Progenitor cell of endocrine pancreas (in vitro differentiated cells): ENCODE measurements at regions not wholly inside any gene's neighbourhood (a gene's known extent, or its start where the extent isn't known, plus 50 kb on each side); places are given as distances from the start of the nearest gene placed in this dataset.

ENCODE experiments used
- DNase-seq: peaks from one replicate; pipeline ENCODE4 v3.0.0; 2021; ENCODE audit warnings: low spot score; ENCODE audit not compliant: unreplicated experiment
- H3K27ac Mint-ChIP-seq: 2 replicates; pipeline ENCODE4 v1.8.0; 2021; ENCODE audit warnings: mild to moderate bottlenecking, moderate library complexity, mixed read lengths
- H3K27me3 Mint-ChIP-seq: 2 replicates; pipeline ENCODE4 v1.8.0; 2021; ENCODE audit warnings: mixed read lengths
- H3K36me3 Mint-ChIP-seq: 2 replicates; pipeline ENCODE4 v1.8.0; 2022; ENCODE audit warnings: mixed read lengths; ENCODE audit not compliant: insufficient read depth
- H3K4me1 Mint-ChIP-seq: 2 replicates; pipeline ENCODE4 v1.8.0; 2021; ENCODE audit warnings: low read depth, mixed read lengths
- H3K4me3 Mint-ChIP-seq: 2 replicates; pipeline ENCODE4 v1.8.0; 2021; ENCODE audit warnings: low read depth, mild to moderate bottlenecking, moderate library complexity, mixed read lengths
- H3K9me3 Mint-ChIP-seq: 2 replicates; pipeline ENCODE4 v1.8.0; 2021; ENCODE audit warnings: low read depth, mixed read lengths
- TF ChIP-seq, protein P1 (sequence below): fragments of 200-600 bp; sonication (generic); IDR thresholded peaks from one replicate; pipeline ENCODE4 v1.5.0; 2021; ENCODE audit warnings: antibody characterized with exemption, mild to moderate bottlenecking; ENCODE audit not compliant: unreplicated experiment

DNA sequence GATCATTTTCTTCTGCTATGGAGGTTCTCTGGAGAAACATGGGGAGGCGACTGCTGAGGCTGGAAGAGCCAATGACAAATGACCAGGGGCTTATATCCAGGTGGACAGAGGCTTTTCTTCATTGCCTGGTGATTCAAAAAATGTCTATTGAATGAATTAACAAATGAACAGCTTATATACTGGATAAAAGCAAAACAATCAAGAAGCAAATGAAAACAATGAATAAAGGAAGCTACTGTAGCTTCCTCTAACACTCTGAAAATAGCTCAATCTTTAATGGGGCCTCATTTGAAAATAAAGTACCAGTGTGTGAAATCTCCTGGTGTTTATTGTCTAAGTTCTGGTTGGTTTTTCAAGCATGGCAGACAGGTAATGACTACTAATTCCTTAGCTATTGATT, 167.5 kb upstream of the TMTC4 start:
- H3K36me3 Mint-ChIP-seq: no peaks in the 10 kb centered on the region
- TF ChIP-seq, protein P1, sequence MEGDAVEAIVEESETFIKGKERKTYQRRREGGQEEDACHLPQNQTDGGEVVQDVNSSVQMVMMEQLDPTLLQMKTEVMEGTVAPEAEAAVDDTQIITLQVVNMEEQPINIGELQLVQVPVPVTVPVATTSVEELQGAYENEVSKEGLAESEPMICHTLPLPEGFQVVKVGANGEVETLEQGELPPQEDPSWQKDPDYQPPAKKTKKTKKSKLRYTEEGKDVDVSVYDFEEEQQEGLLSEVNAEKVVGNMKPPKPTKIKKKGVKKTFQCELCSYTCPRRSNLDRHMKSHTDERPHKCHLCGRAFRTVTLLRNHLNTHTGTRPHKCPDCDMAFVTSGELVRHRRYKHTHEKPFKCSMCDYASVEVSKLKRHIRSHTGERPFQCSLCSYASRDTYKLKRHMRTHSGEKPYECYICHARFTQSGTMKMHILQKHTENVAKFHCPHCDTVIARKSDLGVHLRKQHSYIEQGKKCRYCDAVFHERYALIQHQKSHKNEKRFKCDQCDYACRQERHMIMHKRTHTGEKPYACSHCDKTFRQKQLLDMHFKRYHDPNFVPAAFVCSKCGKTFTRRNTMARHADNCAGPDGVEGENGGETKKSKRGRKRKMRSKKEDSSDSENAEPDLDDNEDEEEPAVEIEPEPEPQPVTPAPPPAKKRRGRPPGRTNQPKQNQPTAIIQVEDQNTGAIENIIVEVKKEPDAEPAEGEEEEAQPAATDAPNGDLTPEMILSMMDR: no peak
- H3K4me1 Mint-ChIP-seq: peaks cover 2% of the 10 kb centered on the region
- no peaks in the 10 kb centered on the region for H3K27me3 Mint-ChIP-seq
- H3K4me3 Mint-ChIP-seq: no peak overlapping the region
- no peaks in the 10 kb centered on the region for H3K9me3 Mint-ChIP-seq
- no peak for DNase-seq
- no peak overlapping the region for H3K27ac Mint-ChIP-seq

DNA sequence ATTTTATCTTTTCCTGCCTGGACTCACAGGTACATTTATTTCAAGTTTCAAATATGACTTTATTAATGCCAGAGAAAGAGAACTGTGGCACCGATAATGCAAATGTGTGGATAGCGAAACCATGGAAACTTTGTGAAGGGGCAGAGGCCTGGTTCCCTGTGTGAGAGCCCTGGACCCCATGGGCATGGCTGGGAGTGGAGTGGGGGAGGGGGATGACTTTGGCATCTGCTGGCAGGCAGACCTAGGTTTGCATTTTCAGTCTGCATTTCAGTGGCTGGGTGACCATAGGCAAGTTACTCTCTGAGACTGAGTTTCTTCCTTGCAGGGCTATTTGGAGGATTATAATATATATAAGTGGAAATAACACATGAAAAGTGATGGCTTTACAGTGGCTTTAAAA, 163.8 kb upstream of the TMTC4 start:
- no peaks in the 10 kb centered on the region for H3K27me3 Mint-ChIP-seq
- H3K9me3 Mint-ChIP-seq: no peaks in the 10 kb centered on the region
- no peaks in the 10 kb centered on the region for H3K36me3 Mint-ChIP-seq
- H3K4me3 Mint-ChIP-seq: no peak overlapping the region
- no peak for DNase-seq
- H3K27ac Mint-ChIP-seq: no peak overlapping the region
- H3K4me1 Mint-ChIP-seq: peaks cover 2% of the 10 kb centered on the region
- TF ChIP-seq, protein P1: no peak

DNA sequence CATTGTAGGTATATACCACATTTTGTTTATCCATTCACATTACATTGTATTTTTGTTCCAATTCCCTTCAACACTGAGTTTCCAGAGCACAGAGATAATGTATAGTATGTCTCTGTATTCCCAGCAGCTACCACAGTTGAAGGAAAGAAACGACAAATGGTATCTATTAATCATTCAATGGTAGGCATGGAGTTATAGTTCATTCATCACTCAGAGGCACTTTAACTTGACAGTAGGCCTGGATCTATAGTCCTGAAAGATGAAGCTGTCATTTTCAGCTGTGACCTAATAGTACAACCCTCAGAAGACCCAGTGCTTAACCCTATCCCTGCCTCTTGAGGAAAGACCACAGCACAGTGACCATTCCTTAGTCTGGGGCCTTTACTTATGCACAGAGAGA, 163.0 kb upstream of the TMTC4 start:
- DNase-seq: no peak
- H3K4me1 Mint-ChIP-seq: peaks cover 2% of the 10 kb centered on the region
- no peaks in the 10 kb centered on the region for H3K27me3 Mint-ChIP-seq
- H3K27ac Mint-ChIP-seq: no peak overlapping the region
- TF ChIP-seq, protein P1: no peak
- no peak overlapping the region for H3K4me3 Mint-ChIP-seq
- H3K36me3 Mint-ChIP-seq: no peaks in the 10 kb centered on the region
- no peaks in the 10 kb centered on the region for H3K9me3 Mint-ChIP-seq

DNA sequence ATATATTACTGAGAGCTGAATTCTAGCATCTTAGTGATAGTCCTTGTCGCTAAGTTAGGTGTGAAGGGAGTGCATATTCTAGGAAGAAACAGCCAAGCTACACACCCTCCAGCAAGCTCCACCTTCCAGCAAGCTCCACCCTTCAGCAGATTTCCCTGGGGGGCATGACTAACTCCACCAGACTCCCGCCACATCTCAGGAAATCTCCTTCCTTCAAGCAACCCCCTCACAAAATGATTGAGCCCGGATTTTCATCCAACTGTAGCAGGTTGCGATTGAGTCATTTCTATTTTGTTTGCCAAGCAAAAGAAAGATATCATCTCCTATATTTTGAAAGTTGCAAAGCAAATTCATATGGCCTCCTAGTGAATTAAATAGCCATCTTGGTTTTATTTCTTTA, 162.1 kb upstream of the TMTC4 start:
- peaks cover 2% of the 10 kb centered on the region for H3K4me1 Mint-ChIP-seq
- TF ChIP-seq, protein P1: no peak
- no peaks in the 10 kb centered on the region for H3K27me3 Mint-ChIP-seq
- H3K27ac Mint-ChIP-seq: no peak overlapping the region
- no peaks in the 10 kb centered on the region for H3K36me3 Mint-ChIP-seq
- H3K4me3 Mint-ChIP-seq: no peak overlapping the region
- H3K9me3 Mint-ChIP-seq: no peaks in the 10 kb centered on the region
- DNase-seq: no peak

DNA sequence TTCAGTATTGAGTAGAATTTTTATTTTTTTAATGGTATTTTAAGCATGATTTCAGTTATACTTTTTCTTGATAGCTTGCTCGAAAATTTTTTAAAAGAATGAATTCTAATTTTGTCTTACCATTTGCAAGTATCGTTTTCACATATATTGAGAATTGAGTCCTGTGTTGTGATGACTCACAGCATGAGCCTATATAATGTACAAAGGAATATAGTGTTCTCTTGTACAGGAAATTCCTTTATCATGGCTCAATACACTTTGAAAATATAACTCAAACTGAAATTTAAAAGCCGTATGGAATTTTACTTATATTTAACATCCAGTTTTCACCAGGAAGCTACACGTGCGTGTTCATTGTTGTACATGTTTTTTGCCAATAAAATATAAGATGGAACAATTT, 161.1 kb upstream of the TMTC4 start:
- H3K4me1 Mint-ChIP-seq: peaks cover 2% of the 10 kb centered on the region
- no peak overlapping the region for H3K27ac Mint-ChIP-seq
- H3K36me3 Mint-ChIP-seq: no peaks in the 10 kb centered on the region
- DNase-seq: no peak
- TF ChIP-seq, protein P1: no peak
- H3K9me3 Mint-ChIP-seq: no peaks in the 10 kb centered on the region
- no peaks in the 10 kb centered on the region for H3K27me3 Mint-ChIP-seq
- H3K4me3 Mint-ChIP-seq: no peak overlapping the region
